A549 (cell line): ENCODE measurements at regions not wholly inside any gene's neighbourhood (a gene's known extent, or its start where the extent isn't known, plus 50 kb on each side); places are given as distances from the start of the nearest gene placed in this dataset.

Source experiments
- CEBPB ChIP-seq, 2 experiments: fragments of >200 bp in 1 of 2; sonication (Bioruptor Twin) in 1 of 2; formaldehyde crosslinking in 1 of 2; IDR thresholded peaks; 2 replicates each; pipeline ENCODE4 v1.6.1; 2012 to 2016
- EP300 ChIP-seq, 2 experiments: fragments of >200 bp; sonication (Bioruptor Twin); formaldehyde crosslinking; IDR thresholded peaks; 2 replicates in 1 of 2; 3 replicates in 1 of 2; pipeline ENCODE4 v1.6.1; 2016 to 2017
- KDM1A ChIP-seq: fragments of 200-600 bp; sonication (generic); IDR thresholded peaks from 2 replicates; pipeline ENCODE4 v1.6.1; 2016; ENCODE audit warnings: low read depth, mild to moderate bottlenecking
- POLR2A ChIP-seq: IDR thresholded peaks from 2 replicates; pipeline ENCODE4 v1.6.1; 2012; ENCODE audit warnings: mild to moderate bottlenecking, low read length
- SMC3 ChIP-seq: fragments of >200 bp; sonication (Bioruptor Twin); formaldehyde crosslinking; IDR thresholded peaks from 3 replicates; pipeline ENCODE4 v1.6.1; 2018; ENCODE audit warnings: inconsistent platforms
- ZFP36 ChIP-seq: fragments of 450-650 bp; IDR thresholded peaks from 2 replicates; pipeline ENCODE4 v1.6.1; 2014; ENCODE audit warnings: borderline replicate concordance; ENCODE audit not compliant: partially characterized antibody
- ZNF302 ChIP-seq: fragments of 250-450 bp; sonication (Bioruptor Pico); IDR thresholded peaks from 2 replicates; pipeline ENCODE4 v1.9.0; 2021; ENCODE audit warnings: inconsistent platforms, mild to moderate bottlenecking, moderate library complexity
- TF ChIP-seq, protein P1 (sequence below): IDR thresholded peaks from 2 replicates; pipeline ENCODE4 v1.6.1; 2012; ENCODE audit warnings: low read depth, borderline replicate concordance
- TF ChIP-seq, protein P2 (sequence below): fragments of >200 bp; sonication (Bioruptor Twin); formaldehyde crosslinking; IDR thresholded peaks from 3 replicates; pipeline ENCODE4 v1.5.1; 2016
- TF ChIP-seq, protein P3 (sequence below): fragments of >200 bp; sonication (Bioruptor Twin); formaldehyde crosslinking; IDR thresholded peaks from 2 replicates; pipeline ENCODE4 v1.6.1; 2016
- TF ChIP-seq, protein P4 (sequence below): fragments of 450-650 bp; IDR thresholded peaks from 2 replicates; pipeline ENCODE4 v1.6.1; 2014; ENCODE audit warnings: antibody characterized with exemption
- TF ChIP-seq, protein P5 (sequence below): IDR thresholded peaks from 2 replicates; pipeline ENCODE4 v1.6.1; 2012
- TF ChIP-seq, protein P6 (sequence below): fragments of 250-450 bp; sonication (Bioruptor Pico); IDR thresholded peaks from 2 replicates; pipeline ENCODE4 v1.5.0; 2021; ENCODE audit warnings: mild to moderate bottlenecking, moderate library complexity, borderline replicate concordance
- TF ChIP-seq, protein P7 (sequence below): fragments of 150-350 bp; IDR thresholded peaks from 2 replicates; pipeline ENCODE4 v1.6.1; 2014; ENCODE audit warnings: low read depth, mild to moderate bottlenecking, low read length

DNA sequence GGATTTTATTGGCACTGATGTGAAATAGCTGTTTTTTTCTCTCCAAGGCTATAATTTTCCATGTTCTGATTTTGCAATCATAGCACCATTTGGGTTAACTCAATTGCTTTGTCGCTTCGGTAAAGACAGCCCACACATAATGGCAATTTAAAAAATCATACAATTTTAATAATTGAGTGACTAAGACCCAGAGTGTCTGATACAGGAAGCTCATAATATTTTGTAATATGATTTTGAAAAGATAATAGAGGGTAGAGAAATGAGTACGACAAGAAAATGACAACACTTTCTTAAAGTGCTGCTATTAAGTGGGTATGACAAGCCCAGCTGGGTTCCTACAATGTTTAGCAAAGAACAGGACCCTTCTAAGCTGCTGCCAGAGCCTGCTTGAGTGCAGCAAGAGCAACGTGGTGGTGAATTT is 439.1 kb downstream of the METTL15 start:
- TF ChIP-seq EP300 (IDR thresholded peaks at IDR 0.05) = no peak
- TF ChIP-seq, protein P1, sequence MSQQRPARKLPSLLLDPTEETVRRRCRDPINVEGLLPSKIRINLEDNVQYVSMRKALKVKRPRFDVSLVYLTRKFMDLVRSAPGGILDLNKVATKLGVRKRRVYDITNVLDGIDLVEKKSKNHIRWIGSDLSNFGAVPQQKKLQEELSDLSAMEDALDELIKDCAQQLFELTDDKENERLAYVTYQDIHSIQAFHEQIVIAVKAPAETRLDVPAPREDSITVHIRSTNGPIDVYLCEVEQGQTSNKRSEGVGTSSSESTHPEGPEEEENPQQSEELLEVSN = no peak
- TF ChIP-seq, protein P2, sequence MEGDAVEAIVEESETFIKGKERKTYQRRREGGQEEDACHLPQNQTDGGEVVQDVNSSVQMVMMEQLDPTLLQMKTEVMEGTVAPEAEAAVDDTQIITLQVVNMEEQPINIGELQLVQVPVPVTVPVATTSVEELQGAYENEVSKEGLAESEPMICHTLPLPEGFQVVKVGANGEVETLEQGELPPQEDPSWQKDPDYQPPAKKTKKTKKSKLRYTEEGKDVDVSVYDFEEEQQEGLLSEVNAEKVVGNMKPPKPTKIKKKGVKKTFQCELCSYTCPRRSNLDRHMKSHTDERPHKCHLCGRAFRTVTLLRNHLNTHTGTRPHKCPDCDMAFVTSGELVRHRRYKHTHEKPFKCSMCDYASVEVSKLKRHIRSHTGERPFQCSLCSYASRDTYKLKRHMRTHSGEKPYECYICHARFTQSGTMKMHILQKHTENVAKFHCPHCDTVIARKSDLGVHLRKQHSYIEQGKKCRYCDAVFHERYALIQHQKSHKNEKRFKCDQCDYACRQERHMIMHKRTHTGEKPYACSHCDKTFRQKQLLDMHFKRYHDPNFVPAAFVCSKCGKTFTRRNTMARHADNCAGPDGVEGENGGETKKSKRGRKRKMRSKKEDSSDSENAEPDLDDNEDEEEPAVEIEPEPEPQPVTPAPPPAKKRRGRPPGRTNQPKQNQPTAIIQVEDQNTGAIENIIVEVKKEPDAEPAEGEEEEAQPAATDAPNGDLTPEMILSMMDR = no peak
- no peak for TF ChIP-seq POLR2A
- TF ChIP-seq, protein P3, sequence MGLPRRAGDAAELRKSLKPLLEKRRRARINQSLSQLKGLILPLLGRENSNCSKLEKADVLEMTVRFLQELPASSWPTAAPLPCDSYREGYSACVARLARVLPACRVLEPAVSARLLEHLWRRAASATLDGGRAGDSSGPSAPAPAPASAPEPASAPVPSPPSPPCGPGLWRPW = no peak
- TF ChIP-seq, protein P4, sequence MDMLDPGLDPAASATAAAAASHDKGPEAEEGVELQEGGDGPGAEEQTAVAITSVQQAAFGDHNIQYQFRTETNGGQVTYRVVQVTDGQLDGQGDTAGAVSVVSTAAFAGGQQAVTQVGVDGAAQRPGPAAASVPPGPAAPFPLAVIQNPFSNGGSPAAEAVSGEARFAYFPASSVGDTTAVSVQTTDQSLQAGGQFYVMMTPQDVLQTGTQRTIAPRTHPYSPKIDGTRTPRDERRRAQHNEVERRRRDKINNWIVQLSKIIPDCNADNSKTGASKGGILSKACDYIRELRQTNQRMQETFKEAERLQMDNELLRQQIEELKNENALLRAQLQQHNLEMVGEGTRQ = no peak
- TF ChIP-seq ZNF302 (CRISPR knock-in tag) = no peak
- no peak for TF ChIP-seq ZFP36
- TF ChIP-seq KDM1A = no peak
- TF ChIP-seq, protein P5, sequence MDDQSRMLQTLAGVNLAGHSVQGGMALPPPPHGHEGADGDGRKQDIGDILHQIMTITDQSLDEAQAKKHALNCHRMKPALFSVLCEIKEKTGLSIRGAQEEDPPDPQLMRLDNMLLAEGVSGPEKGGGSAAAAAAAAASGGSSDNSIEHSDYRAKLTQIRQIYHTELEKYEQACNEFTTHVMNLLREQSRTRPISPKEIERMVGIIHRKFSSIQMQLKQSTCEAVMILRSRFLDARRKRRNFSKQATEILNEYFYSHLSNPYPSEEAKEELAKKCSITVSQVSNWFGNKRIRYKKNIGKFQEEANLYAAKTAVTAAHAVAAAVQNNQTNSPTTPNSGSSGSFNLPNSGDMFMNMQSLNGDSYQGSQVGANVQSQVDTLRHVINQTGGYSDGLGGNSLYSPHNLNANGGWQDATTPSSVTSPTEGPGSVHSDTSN = no peak
- no peak for TF ChIP-seq CEBPB (IDR thresholded peaks at IDR 0.05)
- TF ChIP-seq, protein P6, sequence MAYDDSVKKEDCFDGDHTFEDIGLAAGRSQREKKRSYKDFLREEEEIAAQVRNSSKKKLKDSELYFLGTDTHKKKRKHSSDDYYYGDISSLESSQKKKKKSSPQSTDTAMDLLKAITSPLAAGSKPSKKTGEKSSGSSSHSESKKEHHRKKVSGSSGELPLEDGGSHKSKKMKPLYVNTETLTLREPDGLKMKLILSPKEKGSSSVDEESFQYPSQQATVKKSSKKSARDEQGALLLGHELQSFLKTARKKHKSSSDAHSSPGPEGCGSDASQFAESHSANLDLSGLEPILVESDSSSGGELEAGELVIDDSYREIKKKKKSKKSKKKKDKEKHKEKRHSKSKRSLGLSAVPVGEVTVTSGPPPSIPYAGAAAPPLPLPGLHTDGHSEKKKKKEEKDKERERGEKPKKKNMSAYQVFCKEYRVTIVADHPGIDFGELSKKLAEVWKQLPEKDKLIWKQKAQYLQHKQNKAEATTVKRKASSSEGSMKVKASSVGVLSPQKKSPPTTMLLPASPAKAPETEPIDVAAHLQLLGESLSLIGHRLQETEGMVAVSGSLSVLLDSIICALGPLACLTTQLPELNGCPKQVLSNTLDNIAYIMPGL = no peak
- TF ChIP-seq, protein P7, sequence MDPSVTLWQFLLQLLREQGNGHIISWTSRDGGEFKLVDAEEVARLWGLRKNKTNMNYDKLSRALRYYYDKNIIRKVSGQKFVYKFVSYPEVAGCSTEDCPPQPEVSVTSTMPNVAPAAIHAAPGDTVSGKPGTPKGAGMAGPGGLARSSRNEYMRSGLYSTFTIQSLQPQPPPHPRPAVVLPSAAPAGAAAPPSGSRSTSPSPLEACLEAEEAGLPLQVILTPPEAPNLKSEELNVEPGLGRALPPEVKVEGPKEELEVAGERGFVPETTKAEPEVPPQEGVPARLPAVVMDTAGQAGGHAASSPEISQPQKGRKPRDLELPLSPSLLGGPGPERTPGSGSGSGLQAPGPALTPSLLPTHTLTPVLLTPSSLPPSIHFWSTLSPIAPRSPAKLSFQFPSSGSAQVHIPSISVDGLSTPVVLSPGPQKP = no peak
- TF ChIP-seq SMC3 = no peak
